DND-41 (cell line): ENCODE measurements at regions not wholly inside any gene's neighbourhood (a gene's known extent, or its start where the extent isn't known, plus 50 kb on each side); places are given as distances from the start of the nearest gene placed in this dataset.

Source experiments
- CTCF ChIP-seq: IDR thresholded peaks from 2 replicates; pipeline ENCODE4 v1.5.1; 2012; ENCODE audit warnings: borderline replicate concordance, low read length, moderate library complexity, mild to moderate bottlenecking; ENCODE audit not compliant: poor library complexity, severe bottlenecking; ENCODE audit errors: extremely low read depth
- EZH2 ChIP-seq: IDR thresholded peaks from 3 replicates; pipeline ENCODE4 v1.6.1; 2012; ENCODE audit warnings: borderline replicate concordance, low read depth, mild to moderate bottlenecking, moderate library complexity, low read length, inconsistent platforms; ENCODE audit not compliant: severe bottlenecking

DNA sequence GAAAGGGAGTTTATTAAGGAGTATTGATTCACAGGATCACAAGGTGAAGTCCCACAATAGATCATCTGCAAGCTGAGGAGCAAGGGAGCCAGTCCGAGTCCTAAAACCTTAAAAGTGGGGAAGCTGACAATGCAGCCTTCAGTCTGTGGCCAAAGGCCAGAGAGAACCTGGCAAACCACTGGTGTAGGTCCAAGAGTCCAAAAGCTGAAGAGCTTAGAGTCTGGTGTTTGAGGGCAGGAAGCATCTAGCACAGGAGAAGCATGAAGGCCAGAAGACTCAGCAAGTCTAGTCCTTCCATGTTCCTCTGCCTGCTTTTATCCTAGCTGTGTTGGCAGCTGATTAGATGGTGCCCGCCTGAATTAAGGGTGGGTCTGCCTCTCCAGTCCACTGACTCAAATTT, 193.0 kb downstream of the KIF2B start:
- no peak for TF ChIP-seq CTCF
- TF ChIP-seq EZH2 = no peak
